IMR-90 (cell line): ENCODE measurements at regions not wholly inside any gene's neighbourhood (a gene's known extent, or its start where the extent isn't known, plus 50 kb on each side); places are given as distances from the start of the nearest gene placed in this dataset.

Experiments
- ATAC-seq: fragments of 200-7000 bp; cut with Tn5 transposase; 2 replicates; pipeline ENCODE4 v1.9.1; 2020; ENCODE audit warnings: low read depth, mild to moderate bottlenecking, moderate library complexity
- BruUV-seq: library from RNA; stranded (reverse); fragments of 400-500 nt; replicated peaks from 2 replicates; lab custom pipeline; 2021; lab: Mats Ljungman, UMichigan
- CTCF ChIA-PET: fragments of 300-600 bp; formaldehyde crosslinking; extraction: SDS; loops from one replicate; lab custom pipeline; 2021; ENCODE audit warnings: antibody characterized with exemption; lab: Yijun Ruan, JAX
- POLR2A ChIA-PET: fragments of 300-600 bp; sonication (Branson Sonifier 250); formaldehyde crosslinking; loops from one replicate; lab custom pipeline; 2022; ENCODE audit warnings: antibody characterized with exemption; ENCODE audit not compliant: unreplicated experiment; lab: Charles Lee
- DNase-seq: peaks from one replicate; pipeline ENCODE4 v3.0.0; 2013
- H2AFZ ChIP-seq: replicated peaks from 2 replicates; pipeline ENCODE3; 2013; ENCODE audit warnings: low read length, mild to moderate bottlenecking; ENCODE audit not compliant: poor library complexity
- H2AK5ac ChIP-seq: 2 replicates; pipeline ENCODE4 v1.6.1; 2013; ENCODE audit warnings: low read depth, low read length, inconsistent platforms
- H2AK9ac ChIP-seq: replicated peaks from 2 replicates; pipeline ENCODE3; 2013; ENCODE audit warnings: mild to moderate bottlenecking, low read depth, low read length, moderate library complexity; ENCODE audit not compliant: poor library complexity
- H2BK120ac ChIP-seq: 2 replicates; pipeline ENCODE4 v1.6.1; 2013; ENCODE audit warnings: low read depth, low read length, inconsistent platforms
- H2BK15ac ChIP-seq: 3 replicates; pipeline ENCODE4 v1.6.1; 2013; ENCODE audit warnings: low read depth, low read length, inconsistent platforms
- H2BK20ac ChIP-seq: 2 replicates; pipeline ENCODE4 v1.6.1; 2013; ENCODE audit warnings: low read depth, mild to moderate bottlenecking, inconsistent platforms, low read length, moderate library complexity
- H2BK5ac ChIP-seq: 2 replicates; pipeline ENCODE4 v1.6.1; 2013; ENCODE audit warnings: mild to moderate bottlenecking, low read depth, low read length, inconsistent platforms; ENCODE audit not compliant: poor library complexity, severe bottlenecking
- H3K14ac ChIP-seq: replicated peaks from 2 replicates; pipeline ENCODE4 v1.6.1; 2013; ENCODE audit warnings: low read depth, low read length, inconsistent platforms
- H3K18ac ChIP-seq: 2 replicates; pipeline ENCODE4 v1.6.1; 2013; ENCODE audit warnings: low read depth, low read length, control low read depth
- H3K23ac ChIP-seq: 2 replicates; pipeline ENCODE4 v1.6.1; 2013; ENCODE audit warnings: low read depth, low read length, inconsistent platforms
- H3K27ac ChIP-seq: 2 replicates; pipeline ENCODE4 v1.5.1; 2013; ENCODE audit warnings: mild to moderate bottlenecking, control low read depth, low read length; ENCODE audit not compliant: insufficient read depth
- H3K27me3 ChIP-seq: 2 replicates; pipeline ENCODE4 v1.6.1; 2013; ENCODE audit warnings: low read length; ENCODE audit not compliant: control insufficient read depth, insufficient read depth
- H3K36me3 ChIP-seq: 2 replicates; pipeline ENCODE4 v1.6.1; 2013; ENCODE audit warnings: low read length, mixed read lengths; ENCODE audit not compliant: control insufficient read depth, insufficient read depth
- H3K4ac ChIP-seq: 2 replicates; pipeline ENCODE4 v1.6.1; 2013; ENCODE audit warnings: low read depth, low read length, inconsistent platforms
- H3K4me1 ChIP-seq: 2 replicates; pipeline ENCODE4 v1.6.1; 2013; ENCODE audit warnings: low read length, mixed read lengths; ENCODE audit not compliant: control insufficient read depth, insufficient read depth
- H3K4me2 ChIP-seq: 2 replicates; pipeline ENCODE4 v1.6.1; 2013; ENCODE audit warnings: low read depth, mild to moderate bottlenecking, control low read depth, low read length, moderate library complexity
- H3K4me3 ChIP-seq: 2 replicates; pipeline ENCODE4 v1.5.1; 2013; ENCODE audit warnings: low read depth, mild to moderate bottlenecking, control low read depth, low read length, moderate library complexity; ENCODE audit not compliant: insufficient read depth
- H3K56ac ChIP-seq: 2 replicates; pipeline ENCODE4 v1.6.1; 2013; ENCODE audit warnings: low read length, inconsistent platforms; ENCODE audit not compliant: insufficient read depth; ENCODE audit errors: extremely low read depth
- H3K79me1 ChIP-seq, 2 experiments: 2 replicates each; pipeline ENCODE4 v1.6.1; 2013; ENCODE audit warnings: low read length in 2 of 2, inconsistent platforms in 1 of 2, low read depth in 1 of 2
- H3K9ac ChIP-seq: 2 replicates; pipeline ENCODE4 v1.6.1; 2013; ENCODE audit warnings: low read depth, low read length, control low read depth
- H3K9me1 ChIP-seq: 2 replicates; pipeline ENCODE4 v1.6.1; 2013; ENCODE audit warnings: low read length, inconsistent platforms; ENCODE audit not compliant: insufficient read depth
- H3K9me3 ChIP-seq: 2 replicates; pipeline ENCODE4 v1.6.1; 2013; ENCODE audit warnings: low read length; ENCODE audit not compliant: control insufficient read depth, insufficient read depth
- H4K20me1 ChIP-seq: 2 replicates; pipeline ENCODE4 v1.6.1; 2013; ENCODE audit warnings: low read length, inconsistent platforms; ENCODE audit not compliant: insufficient read depth
- H4K5ac ChIP-seq: 2 replicates; pipeline ENCODE4 v1.6.1; 2013; ENCODE audit warnings: mild to moderate bottlenecking, low read depth, low read length, control low read depth
- H4K8ac ChIP-seq, 2 experiments: 2 replicates each; pipeline ENCODE4 v1.6.1; 2013; ENCODE audit warnings: low read depth in 2 of 2, low read length in 2 of 2, control low read depth in 1 of 2, inconsistent platforms in 1 of 2
- H4K91ac ChIP-seq: 2 replicates; pipeline ENCODE4 v1.6.1; 2013; ENCODE audit warnings: low read depth, low read length, inconsistent platforms; ENCODE audit not compliant: insufficient read depth
- NFE2L2 ChIP-seq: fragments of 150-350 bp; IDR thresholded peaks from 2 replicates; pipeline ENCODE4 v1.6.1; 2016; ENCODE audit warnings: low read depth, mild to moderate bottlenecking, low read length
- WGBS, 2 experiments: methylation state at CpG; one replicate each; pipeline versions ENCODE4 v1.1.5 to v1.1.7; 2013; ENCODE audit warnings: missing lambda C conversion rate in 2 of 2; ENCODE audit not compliant: insufficient read length in 1 of 2; ENCODE audit errors: extremely low coverage in 2 of 2; 5-methylcytosine and 5-hydroxymethylcytosine counted together
- dilution Hi-C: fragments of 300-500 bp; cut with HindIII; formaldehyde crosslinking; loops from one replicate; pipeline ENCODE4 v1.14.3; 2018; ENCODE audit warnings: low sequenced_read_pairs; ENCODE audit not compliant: unreplicated experiment
- in situ Hi-C: fragments of 300-500 bp; cut with MboI; formaldehyde crosslinking; loops from 3 replicates; pipeline ENCODE4 v1.14.3; 2019; ENCODE audit warnings: low sequenced_read_pairs, inconsistent platforms, mixed read lengths
- intact Hi-C: fragments of 100-400 bp; cut with micrococcal nuclease; formaldehyde crosslinking; loops from 2 replicates; pipeline ENCODE4 v1.10.0; 2022
- TF ChIP-seq, protein P1 (sequence below): fragments of 150-350 bp; IDR thresholded peaks from 2 replicates; pipeline ENCODE4 v1.6.1; 2017; ENCODE audit warnings: mild to moderate bottlenecking, antibody characterized with exemption, low read length, low read depth
- TF ChIP-seq, protein P2 (sequence below): conservative IDR thresholded peaks from 2 replicates; pipeline ENCODE4 v1.5.1; 2012; ENCODE audit warnings: mild to moderate bottlenecking, low read depth, low read length, improper control_type of control experiment

DNA sequence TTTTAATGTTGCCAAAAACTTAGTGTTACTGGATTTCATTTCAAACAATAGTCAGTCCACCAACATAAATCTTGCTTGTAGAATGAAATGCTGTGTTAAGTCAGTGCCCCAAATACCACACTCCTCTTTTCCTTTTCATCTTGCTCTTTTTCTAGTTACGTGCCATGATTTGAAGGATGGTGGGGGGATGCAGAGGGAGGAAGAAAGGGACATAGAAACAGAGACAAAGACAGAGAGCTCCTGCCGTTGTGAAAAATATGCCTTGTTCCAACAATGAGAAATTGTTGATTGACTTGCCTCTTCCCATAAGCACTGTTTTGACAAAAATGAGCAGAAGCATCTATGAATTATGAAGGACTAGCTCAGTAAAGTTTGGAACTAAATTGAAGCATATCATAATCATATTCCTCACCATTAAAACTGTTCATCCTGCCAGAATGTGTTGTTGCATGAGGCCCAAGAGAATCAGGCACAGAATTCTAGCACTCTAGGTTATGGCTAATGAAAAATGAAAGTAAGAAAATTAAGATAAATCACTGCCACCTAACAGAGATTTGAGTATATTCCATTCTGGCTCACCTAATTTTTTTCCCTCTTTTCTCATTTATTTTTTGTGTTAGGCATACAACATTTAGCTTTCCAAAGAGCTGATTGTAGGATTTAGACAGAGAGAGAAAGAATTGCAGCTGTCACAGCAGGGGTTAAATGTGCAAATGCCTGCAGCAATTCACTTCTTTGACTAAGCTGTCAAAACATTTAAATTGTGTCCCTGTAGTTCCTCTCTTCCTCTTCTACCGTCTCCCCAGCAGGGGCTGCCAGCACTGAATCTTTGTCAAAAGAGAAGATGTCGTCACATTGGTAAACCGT, 111.6 kb upstream of the PTPN13 start:
- no peak overlapping the region for H3K9ac ChIP-seq
- no peak overlapping the region for H3K4me3 ChIP-seq
- H4K8ac ChIP-seq: no peak overlapping the region
- in situ Hi-C loops: loop anchor here (25.0 kb wide), 1 partner anchor 630 kb away; no protein-coding TSS in a partner anchor
- no peak overlapping the region for H3K27ac ChIP-seq
- H3K79me1 ChIP-seq: no peaks in the 10 kb centered on the region
- no peak overlapping the region for H3K4ac ChIP-seq
- no TSS peak for BruUV-seq
- H3K56ac ChIP-seq: no peak overlapping the region
- ChIA-PET POLR2A (no interaction called here), CTCF (interaction anchor here (0.6 to 1.5 kb wide), 2 partner anchors 18 to 98 kb away, joined by 4 to 5 read pairs; no protein-coding TSS in a partner anchor)
- ATAC-seq (peak; percentile 17; the same call in 1 of the 2 replicates), DNase-seq (no peak)
- no peak overlapping the region for H3K18ac ChIP-seq
- H3K23ac ChIP-seq: no peak overlapping the region
- no peak overlapping the region for H2BK15ac ChIP-seq
- no peak overlapping the region for H2BK5ac ChIP-seq
- no peak overlapping the region for H2BK120ac ChIP-seq
- no CpG with 5 or more reads among the region's 5 CpGs for WGBS, 2 experiments
- peak overlapping the region; percentile 79 for H3K4me2 ChIP-seq
- no peaks in the 10 kb centered on the region for H3K9me1 ChIP-seq
- intact Hi-C loops: no loop called here
- no peaks in the 10 kb centered on the region for H4K20me1 ChIP-seq
- no peak overlapping the region for H2AFZ ChIP-seq
- dilution Hi-C loops: no loop called here
- H2BK20ac ChIP-seq: no peak overlapping the region
- no peaks in the 10 kb centered on the region for H3K36me3 ChIP-seq
- no peaks in the 10 kb centered on the region for H3K9me3 ChIP-seq
- H3K14ac ChIP-seq: no peak overlapping the region
- peaks cover 3% of the 10 kb centered on the region; the same call in 1 of the 2 replicates for H3K4me1 ChIP-seq
- no peak overlapping the region for H4K91ac ChIP-seq
- TF ChIP-seq, protein P1, sequence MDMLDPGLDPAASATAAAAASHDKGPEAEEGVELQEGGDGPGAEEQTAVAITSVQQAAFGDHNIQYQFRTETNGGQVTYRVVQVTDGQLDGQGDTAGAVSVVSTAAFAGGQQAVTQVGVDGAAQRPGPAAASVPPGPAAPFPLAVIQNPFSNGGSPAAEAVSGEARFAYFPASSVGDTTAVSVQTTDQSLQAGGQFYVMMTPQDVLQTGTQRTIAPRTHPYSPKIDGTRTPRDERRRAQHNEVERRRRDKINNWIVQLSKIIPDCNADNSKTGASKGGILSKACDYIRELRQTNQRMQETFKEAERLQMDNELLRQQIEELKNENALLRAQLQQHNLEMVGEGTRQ: no peak
- no peak for TF ChIP-seq NFE2L2
- TF ChIP-seq, protein P2, sequence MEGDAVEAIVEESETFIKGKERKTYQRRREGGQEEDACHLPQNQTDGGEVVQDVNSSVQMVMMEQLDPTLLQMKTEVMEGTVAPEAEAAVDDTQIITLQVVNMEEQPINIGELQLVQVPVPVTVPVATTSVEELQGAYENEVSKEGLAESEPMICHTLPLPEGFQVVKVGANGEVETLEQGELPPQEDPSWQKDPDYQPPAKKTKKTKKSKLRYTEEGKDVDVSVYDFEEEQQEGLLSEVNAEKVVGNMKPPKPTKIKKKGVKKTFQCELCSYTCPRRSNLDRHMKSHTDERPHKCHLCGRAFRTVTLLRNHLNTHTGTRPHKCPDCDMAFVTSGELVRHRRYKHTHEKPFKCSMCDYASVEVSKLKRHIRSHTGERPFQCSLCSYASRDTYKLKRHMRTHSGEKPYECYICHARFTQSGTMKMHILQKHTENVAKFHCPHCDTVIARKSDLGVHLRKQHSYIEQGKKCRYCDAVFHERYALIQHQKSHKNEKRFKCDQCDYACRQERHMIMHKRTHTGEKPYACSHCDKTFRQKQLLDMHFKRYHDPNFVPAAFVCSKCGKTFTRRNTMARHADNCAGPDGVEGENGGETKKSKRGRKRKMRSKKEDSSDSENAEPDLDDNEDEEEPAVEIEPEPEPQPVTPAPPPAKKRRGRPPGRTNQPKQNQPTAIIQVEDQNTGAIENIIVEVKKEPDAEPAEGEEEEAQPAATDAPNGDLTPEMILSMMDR: 0 out of 2 replicates have a peak, but pooled peaks have one; percentile 10
- H2AK9ac ChIP-seq: no peak overlapping the region
- no peak overlapping the region for H4K5ac ChIP-seq
- H2AK5ac ChIP-seq: no peak overlapping the region
- no peaks in the 10 kb centered on the region for H3K27me3 ChIP-seq
